ENCODE measurements at regions not wholly inside any gene's neighbourhood (a gene's known extent, or its start where the extent isn't known, plus 50 kb on each side); places are given as distances from the start of the nearest gene placed in this dataset.

DNA sequence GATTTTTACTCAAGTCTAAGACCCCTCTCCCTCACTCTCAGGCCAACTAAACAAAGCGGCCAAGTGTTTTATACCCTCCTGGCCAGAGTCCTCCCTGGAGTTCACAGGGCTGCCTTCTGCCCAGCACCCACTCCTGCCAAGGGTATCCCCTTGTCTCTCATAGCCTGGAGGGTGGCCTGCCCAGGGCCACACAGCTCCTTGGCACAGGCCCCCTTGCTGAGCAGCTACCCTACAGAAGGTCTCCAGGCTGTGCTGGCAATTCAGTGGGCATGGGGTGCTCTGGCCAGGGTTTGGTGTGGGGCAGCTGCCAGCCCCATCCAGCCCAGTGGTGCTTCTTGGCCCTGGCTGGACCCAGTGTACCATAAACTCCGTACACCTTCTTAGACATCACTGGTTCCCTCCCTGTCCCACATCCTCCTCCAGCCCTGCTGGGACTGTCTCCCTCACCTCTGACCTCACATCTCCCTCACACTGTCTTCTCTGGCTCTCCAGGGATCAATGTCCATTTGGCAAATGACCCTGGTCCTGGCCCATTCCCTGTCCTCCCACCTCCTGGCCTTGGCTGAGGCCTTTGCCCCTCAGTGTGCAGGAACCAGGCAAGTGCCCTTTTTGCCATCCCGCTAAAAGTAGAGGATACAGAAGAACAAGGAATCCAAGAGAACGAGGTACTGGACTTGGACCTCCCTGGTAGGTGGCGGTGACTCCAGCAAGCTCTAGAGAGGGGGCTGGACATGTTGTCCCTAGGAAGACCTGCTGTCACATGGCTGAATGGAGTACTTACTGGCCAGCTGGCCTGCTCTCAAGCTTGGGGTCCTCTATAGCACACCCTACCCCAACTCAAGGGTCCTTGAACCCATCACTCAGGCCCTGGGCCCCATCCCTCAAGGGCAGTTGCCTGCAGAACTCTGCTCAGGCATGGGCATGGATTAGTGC lies 50.0 kb upstream of the TRPM1 start:
- no peak for DNase-seq (ENCODE audit: low spot score)

DNA sequence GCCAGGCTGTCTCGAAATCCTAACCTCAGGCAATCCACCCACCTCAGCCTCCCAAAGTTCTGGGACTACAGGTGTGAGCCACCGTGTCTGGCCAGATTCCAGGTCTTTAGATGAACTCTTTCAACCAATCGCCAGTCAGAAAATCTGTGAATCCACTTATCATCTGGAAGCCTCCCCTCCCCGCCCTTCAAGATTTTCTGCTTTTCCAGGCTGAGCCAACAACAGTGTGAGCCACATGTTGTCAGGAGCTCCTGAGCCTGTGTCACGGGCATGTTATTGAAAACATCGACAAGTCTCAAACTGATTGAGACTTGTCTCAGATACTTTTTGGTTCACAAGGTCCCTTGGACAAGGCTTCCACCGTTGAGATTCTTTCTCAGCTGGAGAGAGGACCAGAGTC lies 52.0 kb upstream of the TRPM1 start:
- DNase-seq (ENCODE audit: low spot score): no peak

DNA sequence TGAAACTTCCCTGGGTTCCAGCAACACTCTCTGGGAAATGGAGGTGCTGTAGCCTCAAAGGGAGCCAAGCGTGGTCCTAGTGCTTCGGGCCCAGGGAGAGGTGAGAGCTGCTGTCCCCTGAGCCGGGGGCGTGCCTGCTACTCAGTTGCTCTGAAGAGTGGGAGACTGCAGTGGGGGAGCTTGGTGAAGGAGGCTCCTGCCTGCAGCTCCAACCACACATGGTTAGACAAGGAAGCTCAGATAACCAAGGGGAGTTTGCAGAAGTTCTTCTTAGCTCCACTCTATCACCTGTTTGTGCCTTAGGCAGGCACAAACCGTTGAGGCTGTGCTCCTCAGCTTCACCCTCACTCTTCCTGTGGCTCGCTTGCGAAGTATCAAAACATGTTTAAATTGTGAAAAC lies 53.6 kb upstream of the TRPM1 start:
- no peak for DNase-seq (ENCODE audit: low spot score)

DNA sequence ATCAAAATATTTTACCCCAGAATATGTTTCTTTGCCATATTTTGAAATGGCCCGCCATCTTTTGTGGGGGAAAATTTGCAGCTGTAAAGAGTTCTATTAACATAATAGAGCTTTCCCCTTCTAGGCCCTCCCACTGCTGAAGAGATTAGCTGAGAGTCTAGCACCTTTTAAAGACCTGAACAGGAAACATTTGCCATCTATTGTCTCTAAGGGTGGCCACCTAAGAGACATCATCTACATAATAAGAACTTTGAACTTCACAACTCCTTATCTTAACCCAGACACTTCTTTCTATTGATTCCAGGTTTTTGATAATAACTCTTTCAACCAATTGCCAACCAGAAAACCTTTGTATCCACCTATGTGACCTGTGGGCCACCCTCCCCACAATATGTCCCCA lies 54.7 kb upstream of the TRPM1 start:
- DNase-seq (ENCODE audit: low spot score): no peak

DNA sequence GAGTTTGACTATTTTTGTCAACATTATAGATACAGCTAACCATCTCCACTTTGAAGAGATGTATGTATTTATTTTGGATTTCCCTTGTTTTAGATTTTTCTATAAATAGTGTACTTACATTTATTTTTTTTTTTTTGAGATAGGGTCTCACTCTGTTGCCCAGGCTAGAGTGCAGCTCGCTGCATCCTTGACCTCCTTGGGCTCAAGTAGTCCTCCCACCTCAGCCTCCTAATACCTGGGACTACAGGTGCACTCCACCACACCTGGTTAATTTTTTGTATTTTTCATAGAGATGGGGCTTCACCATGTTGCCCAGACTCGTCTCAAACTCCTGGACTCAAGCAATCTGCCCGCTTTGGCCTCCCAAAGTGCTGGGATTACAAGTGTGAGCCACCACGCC lies 55.3 kb upstream of the TRPM1 start:
- no peak for DNase-seq (ENCODE audit: low spot score)

DNA sequence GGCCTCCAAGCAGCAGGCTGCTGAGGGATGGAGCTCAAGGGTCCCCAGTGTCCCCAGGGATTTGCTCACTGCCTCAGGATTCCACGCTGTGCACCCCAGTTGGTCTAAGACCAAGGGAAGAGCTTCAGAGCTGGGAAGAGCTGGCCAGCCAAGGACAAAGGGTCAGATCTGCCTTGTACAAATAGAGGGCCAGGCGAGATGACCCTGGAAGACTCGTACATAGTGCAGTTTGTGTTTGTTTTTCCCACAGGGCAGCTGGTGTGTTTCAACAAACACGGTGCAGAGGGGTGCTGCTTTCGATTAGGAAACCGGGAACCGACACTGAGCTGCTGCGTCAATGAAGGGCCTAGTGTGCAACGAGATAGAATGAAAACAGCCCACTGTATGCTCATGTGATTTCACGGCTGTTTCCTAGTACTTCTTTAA lies 56.1 kb upstream of the TRPM1 start:
- DNase-seq (ENCODE audit: low spot score): no peak

DNA sequence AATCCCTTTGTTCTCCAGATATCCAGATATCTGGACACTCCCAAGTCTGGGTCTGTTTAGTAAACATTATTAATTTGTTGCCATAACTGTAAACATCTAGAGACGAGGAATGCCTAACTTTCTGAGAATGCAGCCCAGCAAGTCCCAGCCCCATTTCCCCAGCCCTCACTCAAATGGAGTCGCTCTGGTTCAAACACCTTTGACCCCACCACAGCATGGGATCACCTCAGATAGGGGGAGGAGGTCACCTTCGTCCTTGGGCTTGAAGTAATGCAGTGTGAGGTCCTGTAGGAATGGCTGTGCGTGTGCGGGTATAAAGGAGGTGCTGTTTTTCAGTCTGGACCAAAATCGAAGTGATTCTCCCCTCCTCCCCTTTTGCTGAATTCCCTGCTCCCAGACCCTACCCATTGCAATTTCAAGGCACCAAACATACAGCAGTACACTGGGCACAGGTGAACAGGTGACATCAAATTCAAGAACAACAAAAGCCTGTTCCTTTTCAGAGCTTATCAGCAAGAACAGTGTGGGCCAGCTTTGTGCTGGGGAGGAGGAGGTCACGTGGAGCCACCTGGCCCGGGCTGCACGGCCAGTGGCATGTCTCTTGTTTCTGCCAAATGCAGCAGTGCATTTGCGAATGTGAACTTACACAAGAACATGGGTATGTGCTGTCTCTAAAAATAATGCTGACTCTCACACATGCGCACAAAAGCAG lies 57.5 kb upstream of the TRPM1 start:
- DNase-seq (ENCODE audit: low spot score): no peak

DNA sequence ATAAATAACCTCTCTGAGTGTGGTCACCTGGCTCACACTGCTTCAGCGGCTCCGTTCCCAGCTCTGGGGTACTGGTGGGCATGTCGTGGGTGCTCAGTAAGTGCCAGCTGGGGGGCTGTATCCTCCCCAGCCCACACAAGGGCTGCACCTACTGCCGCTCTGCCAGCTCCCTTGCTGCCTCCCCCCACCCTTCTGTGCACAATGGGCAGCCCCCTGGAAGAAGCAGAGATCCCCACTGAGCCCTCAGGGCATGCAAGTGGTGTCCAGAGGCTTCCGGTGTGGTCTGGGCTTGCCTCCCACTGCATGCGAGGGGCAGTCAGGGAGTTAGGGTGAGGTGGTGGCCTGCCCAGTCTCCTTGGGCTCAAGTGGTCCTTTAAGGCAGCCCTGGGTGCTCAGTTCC lies 58.3 kb upstream of the TRPM1 start:
- no peak for DNase-seq (ENCODE audit: low spot score)

DNA sequence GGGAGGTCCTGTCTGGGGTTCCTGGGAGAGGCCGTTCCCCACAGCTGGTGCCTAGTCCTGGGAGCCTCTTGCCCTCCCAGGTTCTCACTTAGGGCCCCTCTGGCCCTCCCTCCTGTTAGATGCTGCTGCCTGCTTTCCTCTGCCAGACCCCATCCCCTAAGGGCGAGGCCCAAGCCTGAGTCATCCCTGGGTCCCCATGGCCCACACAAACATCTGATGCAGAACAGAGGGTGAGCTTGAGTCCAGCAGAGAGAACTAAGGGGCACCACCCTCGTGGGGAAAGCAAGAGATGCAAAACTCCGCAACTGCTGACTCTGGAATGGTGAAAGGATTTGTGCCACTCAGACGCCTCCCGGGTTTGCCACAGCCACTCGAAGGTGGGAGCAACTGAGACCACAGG lies 58.8 kb upstream of the TRPM1 start:
- DNase-seq (ENCODE audit: low spot score): no peak

DNA sequence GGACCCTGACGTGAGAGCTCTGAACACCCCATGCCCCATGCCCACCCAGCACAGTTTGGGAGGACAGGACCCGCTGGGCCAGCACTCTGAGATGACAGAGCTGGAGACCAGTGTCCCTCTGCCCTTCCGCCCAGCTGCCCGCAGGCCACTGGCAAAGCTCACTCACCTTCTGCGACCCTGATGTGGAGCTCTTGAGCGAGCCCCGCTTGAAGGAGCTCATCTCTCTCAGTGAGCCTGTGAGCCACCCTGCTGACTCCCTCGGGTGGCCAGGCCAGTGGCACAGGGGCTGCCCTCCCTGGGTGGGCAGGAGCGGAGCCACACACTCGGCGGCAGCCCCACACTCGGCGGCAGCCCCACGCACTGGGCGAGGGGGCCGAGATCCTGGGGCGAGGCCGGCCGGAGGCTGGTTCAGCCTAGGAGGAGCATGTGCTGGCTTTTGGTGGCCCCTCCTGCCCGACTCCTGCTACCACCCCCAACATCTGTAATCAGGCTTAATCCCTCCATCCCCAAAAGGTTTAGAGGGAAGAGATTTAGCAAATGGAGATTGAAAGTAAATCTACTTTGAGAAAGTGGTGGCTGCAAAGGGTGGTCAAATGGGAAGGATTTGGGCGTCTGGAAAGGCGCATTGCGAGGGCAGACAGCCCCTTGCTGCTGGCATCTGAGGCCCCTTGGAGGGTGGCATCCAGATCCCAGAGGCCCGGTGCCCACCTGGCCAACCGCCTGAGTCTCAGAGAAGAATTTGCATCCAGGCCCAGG lies 59.4 kb upstream of the TRPM1 start:
- DNase-seq (ENCODE audit: low spot score): no peak

DNA sequence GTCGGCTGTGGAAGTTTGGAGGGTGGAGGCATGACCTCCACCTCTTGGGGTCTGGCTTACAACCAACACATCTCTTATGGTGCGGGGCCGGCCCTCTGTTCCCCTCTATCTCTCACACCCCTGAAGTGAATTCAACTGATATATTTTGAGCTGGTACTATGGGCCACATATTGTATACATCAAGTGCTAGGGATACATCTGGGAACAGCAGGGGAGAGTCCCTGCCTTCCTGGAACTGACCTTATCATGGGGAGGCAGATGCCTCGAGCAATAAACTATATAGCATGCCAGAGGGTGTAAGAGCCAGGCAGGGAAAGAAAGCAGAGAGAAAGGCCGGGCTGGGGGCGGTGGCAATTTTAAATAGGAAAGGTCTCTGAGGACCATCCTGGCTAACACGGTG lies 60.4 kb upstream of the TRPM1 start:
- no peak for DNase-seq (ENCODE audit: low spot score)

DNA sequence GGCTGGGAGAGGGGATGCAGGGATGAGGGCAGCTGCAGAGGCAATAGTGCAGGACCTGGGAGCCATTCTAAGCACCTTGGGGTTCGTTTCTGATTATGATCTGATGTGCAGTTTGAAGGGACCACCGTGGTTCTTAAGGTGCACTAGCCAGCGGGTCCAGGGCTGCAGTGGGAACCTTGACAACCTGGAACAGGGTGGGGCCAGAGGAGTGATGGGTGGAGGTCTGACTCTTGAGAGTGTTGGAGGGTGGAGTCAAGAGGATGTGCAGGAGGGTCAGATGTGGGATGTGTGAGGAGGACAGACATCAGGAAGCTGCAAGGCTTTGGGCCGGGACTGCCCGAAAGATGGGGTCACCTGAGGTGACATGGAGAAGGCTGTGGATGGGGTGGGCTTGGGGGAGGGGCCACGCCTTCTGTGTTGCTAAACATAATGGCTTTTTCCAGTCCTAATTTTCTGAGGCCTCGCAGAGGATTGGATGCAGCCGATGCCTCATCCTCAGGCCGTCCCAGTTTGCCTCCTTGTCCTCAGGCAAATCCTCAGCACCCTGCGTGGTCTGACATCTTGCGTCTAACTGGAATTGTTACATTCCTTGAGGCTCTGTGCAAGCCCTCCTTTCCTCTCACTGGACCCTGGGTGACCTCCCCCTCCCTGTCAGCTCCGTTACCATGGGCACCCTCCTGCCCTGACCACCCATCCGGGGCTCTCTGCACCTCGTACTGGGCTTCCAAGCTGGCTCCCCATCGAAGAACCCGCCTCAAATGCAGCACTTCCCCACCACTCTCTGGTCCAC lies 61.4 kb upstream of the TRPM1 start:
- DNase-seq (ENCODE audit: low spot score): no peak

DNA sequence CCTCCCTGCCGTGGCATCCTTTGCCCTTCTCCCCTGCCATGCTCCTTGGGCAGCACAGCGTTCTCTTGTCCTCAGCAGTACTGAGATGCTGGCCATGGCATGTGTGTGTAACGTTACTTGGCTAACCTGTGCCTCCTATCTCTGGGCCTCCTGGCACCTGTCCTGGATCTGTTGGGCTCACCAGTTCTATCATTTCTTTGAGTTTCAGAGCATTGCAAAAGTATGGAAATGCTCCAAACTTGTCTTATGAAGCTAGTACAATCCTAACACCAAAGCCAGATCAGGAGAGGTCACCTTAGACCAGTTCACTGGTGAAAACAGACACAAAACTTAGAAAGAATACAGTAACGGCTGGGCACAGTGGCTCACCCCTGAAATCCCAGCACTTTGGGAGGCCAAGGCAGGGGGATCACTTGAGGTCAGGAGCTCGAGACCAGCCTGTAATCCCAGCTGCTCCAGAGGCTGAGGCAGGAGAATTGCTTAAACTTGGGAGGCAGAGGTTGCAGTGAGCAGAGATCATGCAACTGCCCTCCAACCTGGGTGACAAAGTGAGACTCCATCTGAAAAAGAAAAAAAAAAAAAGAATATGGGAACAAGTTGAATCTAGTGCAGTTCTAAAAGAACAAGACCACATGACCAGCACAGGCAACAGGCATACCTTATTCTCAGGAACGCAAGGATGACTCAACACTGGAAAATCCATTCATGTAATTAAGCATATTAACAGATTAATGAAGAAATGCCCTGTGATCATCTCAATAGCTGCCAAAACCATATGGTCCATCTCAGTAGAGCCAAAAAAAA lies 62.4 kb upstream of the TRPM1 start:
- DNase-seq (ENCODE audit: low spot score): no peak

DNA sequence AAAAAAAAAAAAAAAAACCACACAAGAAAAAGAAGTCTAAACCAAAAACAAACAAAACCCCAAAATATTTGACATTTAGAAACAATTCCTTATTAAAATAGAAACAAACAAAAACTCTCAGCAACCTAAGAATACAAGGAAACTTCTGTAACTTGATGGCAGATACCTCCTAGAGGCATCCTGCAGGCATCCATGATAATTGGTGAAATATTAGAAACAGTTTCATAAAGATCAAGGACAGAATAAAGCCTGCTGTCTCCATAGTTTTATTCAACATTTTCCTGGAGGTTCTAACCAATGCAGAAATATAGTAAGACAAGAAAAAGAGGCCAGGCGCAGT lies 63.0 kb upstream of the TRPM1 start:
- no peak for DNase-seq (ENCODE audit: low spot score)

DNA sequence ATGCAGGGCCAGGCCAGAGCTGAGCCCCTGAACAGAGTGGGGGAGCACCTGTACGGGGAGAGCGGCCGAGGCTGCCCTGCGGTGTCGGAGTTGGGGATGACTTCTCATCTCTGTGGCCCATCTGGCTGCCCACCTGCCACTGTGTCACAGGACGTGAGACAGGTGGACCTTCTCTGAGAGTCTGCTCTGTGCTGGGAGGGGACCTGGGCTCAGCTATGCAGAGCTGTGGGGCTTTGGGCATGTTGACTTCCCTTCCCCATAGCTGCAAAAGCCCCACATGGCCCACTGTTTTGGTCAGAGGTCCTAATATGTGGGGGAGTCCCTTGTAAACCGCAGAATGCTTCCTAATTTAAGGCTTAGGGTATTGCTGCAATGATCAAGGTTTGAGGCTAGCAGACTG lies 68.0 kb upstream of the TRPM1 start:
- no peak for DNase-seq (ENCODE audit: low spot score)

DNA sequence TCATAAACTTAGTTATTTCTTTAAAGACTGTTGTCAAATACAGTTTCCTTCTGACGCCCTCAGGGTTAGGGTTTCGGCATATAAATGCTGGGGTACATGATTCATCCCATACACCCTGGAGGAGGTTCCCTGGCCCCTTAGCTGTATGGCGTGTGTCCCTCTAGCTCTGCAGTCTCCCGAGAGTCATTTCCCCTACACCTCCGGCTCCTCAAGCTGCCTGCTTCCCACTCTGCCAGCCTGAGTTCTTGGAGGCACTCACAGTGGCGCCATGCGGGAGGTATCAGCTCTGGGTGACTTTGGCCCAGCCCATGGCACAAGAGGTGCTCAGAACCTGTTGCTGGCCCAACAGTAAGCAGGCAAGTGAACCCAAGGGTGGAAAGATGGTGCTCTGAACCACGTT lies 70.2 kb upstream of the TRPM1 start:
- no peak for DNase-seq (ENCODE audit: low spot score)

DNA sequence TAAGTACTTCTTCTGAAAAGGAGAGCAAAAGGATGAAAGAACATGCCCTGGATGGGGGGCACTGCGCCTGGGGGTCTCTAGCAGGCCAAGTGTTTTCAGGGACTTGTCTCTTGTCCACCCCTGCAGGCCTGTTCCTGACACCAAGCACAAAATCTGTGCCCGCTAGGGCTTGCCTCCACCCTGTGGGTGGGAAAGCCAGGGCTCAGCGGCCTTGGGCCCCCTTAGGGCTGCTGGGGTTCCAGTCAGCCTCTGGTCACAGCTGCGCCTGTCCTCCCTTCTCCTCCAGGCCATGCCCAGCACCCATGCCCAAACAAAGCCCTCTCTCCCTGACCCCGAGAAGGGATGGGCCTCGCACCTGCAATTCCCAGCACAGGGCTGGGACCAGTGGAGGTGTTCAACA lies 71.1 kb upstream of the TRPM1 start:
- DNase-seq (ENCODE audit: low spot score): no peak

DNA sequence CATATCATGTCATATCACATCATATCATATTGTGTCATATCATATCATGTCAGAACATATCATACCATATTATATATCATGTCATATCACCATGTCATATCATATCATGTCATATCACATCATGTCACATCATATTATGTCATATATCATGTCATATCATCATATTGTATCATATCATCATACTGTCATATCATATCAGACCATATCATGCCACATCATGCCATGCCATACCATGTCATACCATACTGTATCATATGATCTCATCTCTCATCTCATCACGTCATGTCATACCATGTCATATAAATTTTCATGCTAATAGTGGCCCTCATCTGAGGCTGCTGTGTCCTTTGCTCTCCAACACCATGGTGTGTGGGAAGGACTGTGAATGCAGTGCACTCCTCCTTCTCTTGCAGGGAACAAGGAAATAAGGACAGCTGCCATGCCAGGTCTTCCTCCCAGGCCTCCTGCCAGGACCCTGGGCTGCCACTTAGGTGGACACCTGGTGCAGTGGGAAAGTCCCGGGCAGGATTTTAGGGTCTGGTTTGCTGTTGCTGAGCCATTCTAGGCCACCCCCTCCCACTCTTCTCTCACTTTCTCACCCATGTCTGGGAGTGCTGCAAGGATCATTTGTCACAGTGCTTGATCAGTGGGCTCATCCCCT lies 72.4 kb upstream of the TRPM1 start:
- no peak for DNase-seq (ENCODE audit: low spot score)

DNA sequence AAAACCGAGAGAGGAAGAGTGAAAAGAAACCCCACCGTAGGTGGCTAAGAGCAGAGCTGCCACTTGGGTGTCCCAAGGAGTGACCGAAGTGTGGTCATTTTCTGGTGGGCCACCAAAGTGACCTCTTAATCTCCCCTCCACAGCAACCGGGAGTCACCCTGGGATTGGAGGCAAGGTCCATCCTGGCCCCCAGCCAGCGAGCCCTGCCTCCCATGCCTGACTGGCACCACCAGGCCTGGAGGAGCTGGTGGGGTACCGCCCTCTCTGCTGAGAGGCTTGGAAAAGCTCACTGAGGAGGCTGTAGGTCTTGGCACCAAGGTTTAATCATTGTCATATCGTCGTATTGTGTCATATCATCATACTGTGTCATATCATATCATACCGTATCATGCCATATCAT lies 74.0 kb upstream of the TRPM1 start:
- no peak for DNase-seq (ENCODE audit: low spot score)

DNA sequence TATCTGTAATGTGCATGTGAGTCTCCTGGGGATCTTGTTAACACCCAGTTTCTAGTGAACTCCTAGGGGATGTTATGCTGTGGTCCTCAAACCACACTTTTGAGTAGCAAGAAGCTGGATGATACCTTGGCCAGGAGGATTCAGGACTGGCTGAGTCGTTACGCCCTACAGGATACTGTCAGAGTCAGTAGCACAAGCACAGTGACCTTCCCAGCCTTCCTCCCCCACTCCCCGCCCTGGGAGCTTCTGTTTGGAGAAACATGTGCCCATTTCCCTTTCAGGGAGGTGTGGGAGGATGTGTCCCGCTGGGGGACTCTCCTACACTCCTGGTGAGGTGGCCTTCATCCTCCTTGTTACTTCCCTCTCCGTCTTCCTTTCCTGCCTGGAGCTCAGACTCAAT lies 76.4 kb upstream of the TRPM1 start:
- no peak for DNase-seq (ENCODE audit: low spot score)

DNA sequence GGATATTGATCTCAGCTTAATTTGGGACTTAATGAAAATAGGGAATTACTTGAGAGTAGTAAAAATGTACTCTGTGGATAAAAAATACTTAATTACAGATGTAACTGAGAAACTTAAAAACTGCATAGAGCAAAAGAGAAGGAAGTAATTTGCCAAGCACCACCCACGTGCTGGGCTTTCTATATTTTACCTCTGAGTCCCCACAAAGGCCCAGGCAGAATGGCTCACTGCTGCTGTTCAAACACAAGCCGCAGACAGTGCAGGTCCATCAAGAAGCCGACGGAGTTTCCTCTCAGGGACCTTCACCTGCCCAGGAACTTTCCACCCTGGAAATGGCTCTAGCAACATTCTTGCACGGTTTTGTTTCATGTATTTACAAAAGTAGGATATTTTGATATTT lies 77.2 kb upstream of the TRPM1 start:
- DNase-seq (ENCODE audit: low spot score): no peak

Data from CD4-positive, alpha-beta T cell treated with Interleukin-2 at 100 ng/mL for 4 hours (primary cell).